HG02870 (cell line): ENCODE measurements at regions not wholly inside any gene's neighbourhood (a gene's known extent, or its start where the extent isn't known, plus 50 kb on each side); places are given as distances from the start of the nearest gene placed in this dataset.
"Not testable (repeated sequence)": the region's sequence is repeated elsewhere in the genome, so short reads cannot be mapped to it uniquely, and the experiment has no call there.

ENCODE experiments used
- ATAC-seq: cut with Tn5 transposase; IDR thresholded peaks from one replicate; pipeline ENCODE4 v1.9.1; 2021; ENCODE audit warnings: mild to moderate bottlenecking, moderate library complexity; ENCODE audit not compliant: unreplicated experiment

GRCh38 chr1:157460381-157460780, 91.9 kb downstream of the FCRL5 start:
- no peak for ATAC-seq

- ATAC-seq, result no peak
Observed at GRCh38 chr1:157457279-157457678, 95.0 kb downstream of the FCRL5 start.

- ATAC-seq, result no peak
Observed at GRCh38 chr1:157455318-157455717, 97.0 kb downstream of the FCRL5 start.

- ATAC-seq, result no peak
Observed at GRCh38 chr1:157450106-157450505, 102.2 kb downstream of the FCRL5 start.

- ATAC-seq, result no peak
Observed at GRCh38 chr1:157448636-157449035, 103.7 kb downstream of the FCRL5 start.

GRCh38 chr1:157446356-157446755, 106.0 kb downstream of the FCRL5 start:
- not testable (repeated sequence) for ATAC-seq

GRCh38 chr1:157445616-157446140, 106.6 kb downstream of the FCRL5 start:
- not testable (repeated sequence) for ATAC-seq

- no peak for ATAC-seq
Observed at GRCh38 chr1:157442065-157442464, 110.2 kb downstream of the FCRL5 start.

GRCh38 chr1:157439302-157439954, 112.9 kb downstream of the FCRL5 start:
- ATAC-seq, result no peak

GRCh38 chr1:157438613-157439012, 113.7 kb downstream of the FCRL5 start:
- no peak for ATAC-seq

GRCh38 chr1:157438146-157438545, 114.2 kb downstream of the FCRL5 start:
- ATAC-seq, result no peak

- ATAC-seq, result no peak
Observed at GRCh38 chr1:157437296-157437695, 115.0 kb downstream of the FCRL5 start.

- no peak for ATAC-seq
Observed at GRCh38 chr1:157431751-157432150, 120.6 kb downstream of the FCRL5 start.

GRCh38 chr1:157429601-157430240, 122.6 kb downstream of the FCRL5 start:
- no peak for ATAC-seq

GRCh38 chr1:157423764-157424163, 128.6 kb downstream of the FCRL5 start:
- ATAC-seq, result not testable (repeated sequence)

- ATAC-seq, result no peak
Observed at GRCh38 chr1:157419845-157420542, 132.3 kb downstream of the FCRL5 start.

GRCh38 chr1:157418659-157419058, 133.7 kb downstream of the FCRL5 start:
- ATAC-seq, result no peak

- ATAC-seq, result no peak
Observed at GRCh38 chr1:157418231-157418630, 134.1 kb downstream of the FCRL5 start.

GRCh38 chr1:157415661-157416060, 136.7 kb downstream of the FCRL5 start:
- no peak for ATAC-seq

- no peak for ATAC-seq
Observed at GRCh38 chr1:157412308-157412707, 140.0 kb downstream of the FCRL5 start.

GRCh38 chr1:157411769-157412168, 140.5 kb downstream of the FCRL5 start:
- ATAC-seq, result no peak

- no peak for ATAC-seq
Observed at GRCh38 chr1:157411064-157411463, 141.3 kb downstream of the FCRL5 start.
